Inflammatory macrophage treated with lipopolysaccharide for 4 hours (primary cell): ENCODE measurements at regions not wholly inside any gene's neighbourhood (a gene's known extent, or its start where the extent isn't known, plus 50 kb on each side); places are given as distances from the start of the nearest gene placed in this dataset.

Experiments used
- DNase-seq: peaks from one replicate; pipeline ENCODE4 v3.0.0-alpha.2; 2020

- DNase-seq = no peak
Measured at GRCh38 chr5:26193626-26194025, 844.8 kb downstream of the CDH9 start.

- DNase-seq = no peak
Measured at GRCh38 chr5:26192486-26192885, 845.9 kb downstream of the CDH9 start.

GRCh38 chr5:26181582-26181981, 856.8 kb downstream of the CDH9 start:
- no peak for DNase-seq

GRCh38 chr5:26148569-26149107, 889.7 kb downstream of the CDH9 start:
- no peak for DNase-seq

- DNase-seq = no peak
Measured at GRCh38 chr5:26143259-26143658, 895.1 kb downstream of the CDH9 start.

GRCh38 chr5:26121338-26121737, 917.0 kb downstream of the CDH9 start:
- DNase-seq = no peak

GRCh38 chr5:26104175-26104574, 934.2 kb downstream of the CDH9 start:
- no peak for DNase-seq

- no peak for DNase-seq
Measured at GRCh38 chr5:26060212-26060611, 978.2 kb downstream of the CDH9 start.

GRCh38 chr5:26054594-26054993, 983.8 kb downstream of the CDH9 start:
- no peak for DNase-seq

- no peak for DNase-seq
Measured at GRCh38 chr5:26034813-26035212, 1003.6 kb downstream of the CDH9 start.

- no peak for DNase-seq
Measured at GRCh38 chr5:26031481-26031880, 1006.9 kb downstream of the CDH9 start.

- no peak for DNase-seq
Measured at GRCh38 chr5:26026044-26026443, 1012.3 kb downstream of the CDH9 start.

- DNase-seq = no peak
Measured at GRCh38 chr5:26024774-26025173, 1013.6 kb downstream of the CDH9 start.

GRCh38 chr5:26023361-26023760, 1015.0 kb downstream of the CDH9 start:
- no peak for DNase-seq

GRCh38 chr5:26014206-26014605, 1024.2 kb downstream of the CDH9 start:
- no peak for DNase-seq

GRCh38 chr5:26012078-26012477, 1026.3 kb downstream of the CDH9 start:
- no peak for DNase-seq

- DNase-seq = no peak
Measured at GRCh38 chr5:26009742-26010141, 1028.6 kb downstream of the CDH9 start.

GRCh38 chr5:26003966-26004365, 1034.4 kb downstream of the CDH9 start:
- DNase-seq = no peak

- DNase-seq = no peak
Measured at GRCh38 chr5:25995209-25995608, 1043.2 kb downstream of the CDH9 start.

GRCh38 chr5:25993701-25994100, 1044.7 kb downstream of the CDH9 start:
- no peak for DNase-seq

- no peak for DNase-seq
Measured at GRCh38 chr5:25991639-25992038, 1046.7 kb downstream of the CDH9 start.

GRCh38 chr5:25990771-25991170, 1047.6 kb downstream of the CDH9 start:
- DNase-seq = no peak

GRCh38 chr5:25979086-25979485, 1059.3 kb downstream of the CDH9 start:
- no peak for DNase-seq

- no peak for DNase-seq
Measured at GRCh38 chr5:25975885-25976284, 1062.5 kb downstream of the CDH9 start.

GRCh38 chr5:25974451-25974850, 1063.9 kb downstream of the CDH9 start:
- no peak for DNase-seq
